Ishikawa (cell line): ENCODE measurements at regions not wholly inside any gene's neighbourhood (a gene's known extent, or its start where the extent isn't known, plus 50 kb on each side); places are given as distances from the start of the nearest gene placed in this dataset.

Experiments used
- CEBPB ChIP-seq: IDR thresholded peaks from 2 replicates; pipeline ENCODE4 v1.6.1; 2012
- CREB1 ChIP-seq: IDR thresholded peaks from 2 replicates; pipeline ENCODE4 v1.6.1; 2012; ENCODE audit warnings: low read depth
- EGR1 ChIP-seq: IDR thresholded peaks from 2 replicates; pipeline ENCODE4 v1.6.1; 2012
- EP300 ChIP-seq: IDR thresholded peaks from 2 replicates; pipeline ENCODE4 v1.6.1; 2012; ENCODE audit warnings: borderline replicate concordance
- FOXM1 ChIP-seq: IDR thresholded peaks from 2 replicates; pipeline ENCODE4 v1.6.1; 2012; ENCODE audit warnings: low read depth, borderline replicate concordance
- NFIC ChIP-seq: IDR thresholded peaks from 2 replicates; pipeline ENCODE4 v1.6.1; 2012
- RAD21 ChIP-seq: IDR thresholded peaks from 2 replicates; pipeline ENCODE4 v1.6.1; 2012; ENCODE audit warnings: low read depth
- REST ChIP-seq: IDR thresholded peaks from 2 replicates; pipeline ENCODE4 v1.6.1; 2012; ENCODE audit warnings: low read depth, mild to moderate bottlenecking
- TAF1 ChIP-seq: IDR thresholded peaks from 2 replicates; pipeline ENCODE4 v1.6.1; 2012; ENCODE audit warnings: low read depth, mild to moderate bottlenecking
- TCF12 ChIP-seq: IDR thresholded peaks from 2 replicates; pipeline ENCODE4 v1.6.1; 2012; ENCODE audit warnings: low read depth
- TEAD4 ChIP-seq: IDR thresholded peaks from 2 replicates; pipeline ENCODE4 v1.6.1; 2012
- YY1 ChIP-seq: IDR thresholded peaks from 2 replicates; pipeline ENCODE4 v1.6.1; 2012; ENCODE audit warnings: low read depth
- ZBTB7A ChIP-seq: IDR thresholded peaks from 2 replicates; pipeline ENCODE4 v1.6.1; 2012; ENCODE audit warnings: low read depth
- TF ChIP-seq, protein P1 (sequence below): IDR thresholded peaks from 2 replicates; pipeline ENCODE4 v1.6.1; 2012
- TF ChIP-seq, protein P2 (sequence below): IDR thresholded peaks from 2 replicates; pipeline ENCODE4 v1.6.1; 2012

DNA sequence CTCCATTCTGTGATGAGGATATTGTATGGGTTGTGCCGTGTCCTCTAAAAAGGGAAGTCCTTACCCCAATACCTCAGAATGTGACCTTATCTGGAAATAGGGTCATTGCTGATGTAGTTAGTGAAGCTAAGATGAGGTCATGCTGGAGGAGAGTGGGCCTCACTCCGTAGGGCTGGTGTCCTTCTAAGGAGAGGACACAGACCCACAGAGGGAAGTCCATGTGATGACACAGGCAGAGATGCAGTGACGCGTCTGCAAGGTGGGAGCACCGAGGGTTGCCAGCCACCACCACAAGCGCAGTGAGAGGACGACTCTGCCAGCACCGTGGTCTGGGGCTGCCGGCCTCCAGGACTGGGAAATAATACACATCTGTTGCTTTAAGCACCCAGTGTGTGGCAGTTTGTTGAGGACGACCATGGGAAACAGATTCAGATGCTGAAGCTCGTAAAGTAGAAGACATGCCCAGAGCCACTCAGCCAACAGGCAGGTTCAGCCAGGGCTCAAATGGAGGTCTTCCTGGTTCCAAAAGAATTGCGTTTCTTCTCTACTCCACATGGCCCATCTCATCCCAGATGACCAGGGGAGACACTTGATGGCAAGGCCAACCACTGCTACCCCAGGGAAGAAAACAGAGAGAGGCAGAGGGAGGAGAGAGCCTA is 59.2 kb upstream of the DUSP22 start:
- TF ChIP-seq REST = no peak
- no peak for TF ChIP-seq NFIC
- no peak for TF ChIP-seq CEBPB
- no peak for TF ChIP-seq TEAD4
- no peak for TF ChIP-seq FOXM1
- TF ChIP-seq CREB1 = no peak
- TF ChIP-seq ZBTB7A = no peak
- no peak for TF ChIP-seq RAD21
- no peak for TF ChIP-seq TAF1
- TF ChIP-seq EP300 = no peak
- no peak for TF ChIP-seq TCF12
- no peak for TF ChIP-seq EGR1
- TF ChIP-seq, protein P1, sequence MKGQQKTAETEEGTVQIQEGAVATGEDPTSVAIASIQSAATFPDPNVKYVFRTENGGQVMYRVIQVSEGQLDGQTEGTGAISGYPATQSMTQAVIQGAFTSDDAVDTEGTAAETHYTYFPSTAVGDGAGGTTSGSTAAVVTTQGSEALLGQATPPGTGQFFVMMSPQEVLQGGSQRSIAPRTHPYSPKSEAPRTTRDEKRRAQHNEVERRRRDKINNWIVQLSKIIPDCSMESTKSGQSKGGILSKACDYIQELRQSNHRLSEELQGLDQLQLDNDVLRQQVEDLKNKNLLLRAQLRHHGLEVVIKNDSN = no peak
- no peak for TF ChIP-seq YY1
- TF ChIP-seq, protein P2, sequence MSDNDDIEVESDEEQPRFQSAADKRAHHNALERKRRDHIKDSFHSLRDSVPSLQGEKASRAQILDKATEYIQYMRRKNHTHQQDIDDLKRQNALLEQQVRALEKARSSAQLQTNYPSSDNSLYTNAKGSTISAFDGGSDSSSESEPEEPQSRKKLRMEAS = no peak

GRCh38 chr6:234706-235372 is 57.4 kb upstream of the DUSP22 start:
- TF ChIP-seq, protein P2 = no peak
- TF ChIP-seq FOXM1 (no peak), ZBTB7A (no peak), TCF12 (no peak), YY1 (no peak), EP300 (no peak), CEBPB (no peak)

DNA sequence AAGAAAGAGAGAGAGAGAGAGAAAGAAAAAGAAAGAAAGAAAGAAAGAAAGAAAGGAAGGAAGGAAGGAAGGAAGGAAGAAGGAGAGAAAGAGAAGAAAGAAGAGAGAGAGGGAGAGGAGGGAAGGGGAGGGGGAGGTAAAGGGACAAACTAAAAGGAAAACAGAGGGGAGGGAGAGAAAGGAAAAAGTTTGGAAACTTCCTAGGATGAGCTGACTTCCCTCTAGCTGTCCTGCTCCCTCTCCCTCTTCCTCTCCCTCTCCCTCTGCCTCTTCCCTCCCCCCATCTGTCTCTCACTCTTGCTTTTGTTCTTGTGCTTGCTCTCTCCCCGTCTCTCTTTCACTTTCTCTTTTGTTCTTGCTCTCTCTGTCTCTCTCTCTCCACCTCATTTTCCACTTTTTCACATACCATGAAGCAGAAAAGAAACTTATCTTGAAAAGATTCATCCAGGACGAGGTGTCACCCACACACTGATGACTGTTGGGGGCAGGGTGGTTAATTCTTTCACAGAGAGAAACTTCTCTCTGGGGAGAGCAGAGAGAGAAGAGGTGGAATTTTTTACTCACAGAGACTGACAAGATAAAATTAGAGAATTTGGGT is 56.4 kb upstream of the DUSP22 start:
- TF ChIP-seq TAF1 = no peak
- no peak for TF ChIP-seq TEAD4
- TF ChIP-seq REST = no peak

GRCh38 chr6:236519-236918 is 55.8 kb upstream of the DUSP22 start:
- no peak for TF ChIP-seq EP300
- no peak for TF ChIP-seq TCF12
- TF ChIP-seq NFIC = no peak
- no peak for TF ChIP-seq CEBPB
- no peak for TF ChIP-seq TAF1
- no peak for TF ChIP-seq TEAD4
- TF ChIP-seq ZBTB7A = no peak
- TF ChIP-seq FOXM1 = no peak
- TF ChIP-seq, protein P1 = no peak
- no peak for TF ChIP-seq REST
- TF ChIP-seq EGR1 = no peak
- TF ChIP-seq YY1 = no peak
- TF ChIP-seq, protein P2 = no peak
- TF ChIP-seq RAD21 = no peak
- no peak for TF ChIP-seq CREB1
